ENCODE measurements at regions not wholly inside any gene's neighbourhood (a gene's known extent, or its start where the extent isn't known, plus 50 kb on each side); places are given as distances from the start of the nearest gene placed in this dataset.

- H4K20me1 ChIP-seq (replicated peaks; ENCODE audit: insufficient read depth) = no peaks in the 10 kb centered on the region
- H3K27me3 Mint-ChIP-seq (ENCODE audit: insufficient read depth, low read depth, poor library complexity) = no peaks in the 10 kb centered on the region
- no peaks in the 10 kb centered on the region for H3K79me2 ChIP-seq (replicated peaks; ENCODE audit: insufficient read depth)
- no peak overlapping the region for H3K4me2 ChIP-seq
- ATAC-seq (no peak), DNase-seq (ENCODE audit: low spot score) (no peak)
- H3F3A ChIP-seq (replicated peaks; ENCODE audit: low read depth) = no peaks in the 10 kb centered on the region
- H3K4me1 ChIP-seq (ENCODE audit: insufficient read depth) = no peaks in the 10 kb centered on the region
- no peak overlapping the region for H3K4me3 ChIP-seq
- no peak overlapping the region for H3K27ac ChIP-seq (ENCODE audit: low read depth)
- H3K36me3 Mint-ChIP-seq (ENCODE audit: low read depth) = no peaks in the 10 kb centered on the region
- H3K4me1 Mint-ChIP-seq = no peaks in the 10 kb centered on the region
- H2AFZ ChIP-seq = no peak overlapping the region
- no peaks in the 10 kb centered on the region for H3K27me3 ChIP-seq (ENCODE audit: insufficient read depth)
- no peak overlapping the region for H3K4me3 Mint-ChIP-seq
- no peaks in the 10 kb centered on the region for H3K9me3 Mint-ChIP-seq
- TF ChIP-seq REST (IDR thresholded peaks at IDR 0.05; ENCODE audit: unreplicated experiment) = no peak
- no peak for TF ChIP-seq ETS1 (IDR thresholded peaks at IDR 0.05)
- TF ChIP-seq JUNB (IDR thresholded peaks at IDR 0.05; ENCODE audit: unreplicated experiment) = no peak
- TF ChIP-seq EZH2phosphoT487 (IDR thresholded peaks at IDR 0.05; ENCODE audit: unreplicated experiment) = no peak
- no peak for TF ChIP-seq CTCF (conservative IDR thresholded peaks at IDR 0.05; ENCODE audit: low read depth in 2 of 2)
- no peak for TF ChIP-seq ZNF462 (CRISPR knock-in tag; IDR thresholded peaks at IDR 0.05)
- TF ChIP-seq CREB1 (CRISPR knock-in tag; IDR thresholded peaks at IDR 0.05; ENCODE audit: low read depth) = no peak
- TF ChIP-seq ZNF114 (CRISPR knock-in tag; IDR thresholded peaks at IDR 0.05) = no peak
- TF ChIP-seq ZNF331 (CRISPR knock-in tag; IDR thresholded peaks at IDR 0.05; ENCODE audit: low read depth) = no peak
- TF ChIP-seq POLR2AphosphoS5 (IDR thresholded peaks at IDR 0.05; ENCODE audit: low read depth) = no peak
- TF ChIP-seq STAT1 (IDR thresholded peaks at IDR 0.05; ENCODE audit: unreplicated experiment) = no peak
- no peak for TF ChIP-seq NANOG (IDR thresholded peaks at IDR 0.05; ENCODE audit: borderline replicate concordance)
- no peak for TF ChIP-seq EZH2 (IDR thresholded peaks at IDR 0.05; ENCODE audit: low read depth, unreplicated experiment)
- no peaks in the 10 kb centered on the region for H3K9me2 ChIP-seq (ENCODE audit: insufficient read depth)
- H3K27ac Mint-ChIP-seq = no peak overlapping the region
- H3K36me3 ChIP-seq (ENCODE audit: insufficient read depth) = no peaks in the 10 kb centered on the region
Observed at GRCh38 chr21:25408666-25409065, 198.6 kb downstream of the MRPL39 start.

Data from GM23338 (cell line).